ENCODE measurements at regions not wholly inside any gene's neighbourhood (a gene's known extent, or its start where the extent isn't known, plus 50 kb on each side); places are given as distances from the start of the nearest gene placed in this dataset.

GRCh38 chr3:107992976-107993684 lies 97.7 kb downstream of the CD47 start:
- no peak for TF ChIP-seq GATA1 (IDR thresholded peaks at IDR 0.05; ENCODE audit: low read depth, low read length)
- TF ChIP-seq POLR2A (IDR thresholded peaks at IDR 0.05; ENCODE audit: low read length): no peak
- DNase-seq: no peak

GRCh38 chr3:107990926-107991325 lies 99.9 kb downstream of the CD47 start:
- no peak for DNase-seq
- TF ChIP-seq POLR2A (IDR thresholded peaks at IDR 0.05; ENCODE audit: low read length): no peak
- TF ChIP-seq GATA1 (IDR thresholded peaks at IDR 0.05; ENCODE audit: low read depth, low read length): no peak

DNA sequence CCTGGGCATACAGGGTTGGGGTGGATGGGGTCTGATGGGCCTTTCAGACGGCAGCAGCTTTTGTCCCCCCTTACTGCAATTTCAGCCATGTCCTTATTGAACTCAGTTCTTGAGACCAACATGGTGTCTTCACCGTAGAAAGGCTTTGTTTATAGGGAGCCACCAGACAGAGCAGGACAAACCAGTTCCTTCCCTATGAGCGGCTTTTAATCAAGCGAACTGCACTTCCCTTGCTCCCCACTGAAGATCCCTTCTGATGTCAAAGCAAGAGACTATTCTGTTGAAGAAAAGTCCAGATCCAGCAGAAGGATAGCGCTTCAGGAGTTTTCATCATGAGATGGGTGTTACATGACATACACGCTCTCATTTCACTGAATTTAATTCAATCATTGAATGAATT lies 100.4 kb downstream of the CD47 start:
- DNase-seq: no peak
- TF ChIP-seq POLR2A (IDR thresholded peaks at IDR 0.05; ENCODE audit: low read length): no peak
- TF ChIP-seq GATA1 (IDR thresholded peaks at IDR 0.05; ENCODE audit: low read depth, low read length): no peak

DNA sequence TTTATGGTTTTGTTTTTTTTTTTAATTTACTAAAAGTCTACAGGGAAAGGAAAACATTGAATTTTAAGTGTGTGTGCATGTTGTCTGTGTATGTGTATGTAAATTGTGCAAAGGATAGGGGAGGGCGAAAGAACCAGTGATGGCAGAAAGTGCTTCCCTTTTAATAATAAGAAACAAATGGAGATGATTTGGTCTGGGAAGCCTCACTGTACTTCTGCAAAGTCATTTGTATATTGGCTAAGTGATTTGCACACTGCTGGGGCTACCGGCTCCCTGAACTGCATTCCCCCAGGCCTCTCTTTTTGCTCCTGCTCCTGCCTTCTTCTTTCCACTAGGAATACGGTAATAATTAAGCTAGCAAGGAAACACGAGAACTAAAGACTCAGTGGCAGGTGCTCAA lies 101.2 kb downstream of the CD47 start:
- TF ChIP-seq POLR2A (IDR thresholded peaks at IDR 0.05; ENCODE audit: low read length) (no peak), GATA1 (IDR thresholded peaks at IDR 0.05; ENCODE audit: low read depth, low read length) (no peak)
- no peak for DNase-seq

- no peak for DNase-seq
- TF ChIP-seq GATA1 (IDR thresholded peaks at IDR 0.05; ENCODE audit: low read depth, low read length) (no peak), POLR2A (IDR thresholded peaks at IDR 0.05; ENCODE audit: low read length) (no peak)
Observed at GRCh38 chr3:107988460-107989175, 102.2 kb downstream of the CD47 start.

DNA sequence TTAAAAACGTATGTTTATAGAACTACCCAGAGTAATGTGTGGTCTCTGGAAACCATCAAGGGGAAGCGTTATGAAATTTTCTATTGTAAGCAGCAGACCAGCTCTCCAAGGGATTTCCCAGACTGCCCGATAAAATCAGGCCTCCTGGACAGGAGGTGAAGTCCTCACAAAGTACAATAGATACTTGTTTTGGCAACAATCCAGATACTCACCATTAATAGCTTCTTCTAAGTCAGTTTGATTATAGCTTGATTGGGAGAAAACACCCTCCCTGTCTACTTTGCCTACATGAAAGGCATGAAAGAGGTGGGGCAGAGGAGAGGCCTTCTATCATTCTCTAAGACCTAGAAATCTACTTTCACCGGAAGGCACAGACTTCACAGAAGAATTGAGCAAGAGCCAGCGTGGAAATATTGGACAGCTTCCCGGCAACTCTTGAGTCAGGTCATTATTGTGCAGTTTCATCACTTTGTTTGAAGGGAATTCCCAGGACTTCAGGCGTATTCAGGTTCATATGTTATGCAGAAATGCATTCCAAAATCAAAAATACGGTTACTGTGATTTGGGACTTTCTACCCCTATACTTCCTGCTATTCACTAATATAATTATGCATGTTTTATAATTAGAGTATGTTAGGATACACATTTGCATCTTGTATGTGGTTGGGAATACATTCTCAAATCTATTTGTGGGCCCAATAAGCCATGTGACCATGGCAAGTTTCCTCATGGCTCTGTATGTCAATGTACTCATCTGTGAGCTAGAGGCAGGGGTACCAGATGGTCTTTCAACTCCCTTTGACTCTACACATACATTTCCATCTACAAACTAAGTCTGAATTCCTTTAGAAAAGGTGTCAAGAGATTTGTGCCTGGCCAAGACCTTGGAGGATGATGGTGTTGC lies 103.5 kb downstream of the CD47 start:
- no peak for TF ChIP-seq POLR2A (IDR thresholded peaks at IDR 0.05; ENCODE audit: low read length)
- TF ChIP-seq GATA1 (IDR thresholded peaks at IDR 0.05; ENCODE audit: low read depth, low read length): no peak
- DNase-seq: no peak

GRCh38 chr3:107986505-107986904 lies 104.3 kb downstream of the CD47 start:
- TF ChIP-seq POLR2A (IDR thresholded peaks at IDR 0.05; ENCODE audit: low read length): no peak
- no peak for TF ChIP-seq GATA1 (IDR thresholded peaks at IDR 0.05; ENCODE audit: low read depth, low read length)
- DNase-seq: no peak

DNA sequence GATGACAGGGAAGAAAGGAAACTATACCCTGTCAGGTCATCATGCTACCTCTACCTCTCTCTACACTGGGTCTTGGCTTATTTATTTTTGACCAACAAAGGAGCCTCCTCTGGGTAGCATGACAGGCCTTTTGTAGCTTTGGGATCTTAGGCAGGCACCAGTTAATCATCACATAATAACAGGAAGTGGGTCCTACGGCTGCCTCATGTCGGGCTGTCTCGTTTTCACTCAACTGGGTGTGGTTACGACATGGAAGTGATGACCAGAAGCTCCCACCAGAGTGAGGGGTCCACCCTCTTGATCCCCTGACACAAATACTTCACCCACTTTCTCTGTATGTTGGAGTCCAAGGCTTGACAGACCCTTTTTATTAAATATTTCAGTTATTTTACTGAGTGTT lies 105.3 kb downstream of the CD47 start:
- TF ChIP-seq GATA1 (IDR thresholded peaks at IDR 0.05; ENCODE audit: low read depth, low read length) (no peak), POLR2A (IDR thresholded peaks at IDR 0.05; ENCODE audit: low read length) (no peak)
- DNase-seq: no peak

GRCh38 chr3:107983247-107983646 lies 107.6 kb downstream of the CD47 start:
- no peak for TF ChIP-seq POLR2A (IDR thresholded peaks at IDR 0.05; ENCODE audit: low read length)
- TF ChIP-seq GATA1 (IDR thresholded peaks at IDR 0.05; ENCODE audit: low read depth, low read length): no peak
- no peak for DNase-seq

- no peak for DNase-seq
- TF ChIP-seq POLR2A (IDR thresholded peaks at IDR 0.05; ENCODE audit: low read length) (no peak), GATA1 (IDR thresholded peaks at IDR 0.05; ENCODE audit: low read depth, low read length) (no peak)
Observed at GRCh38 chr3:107982165-107982564, 108.7 kb downstream of the CD47 start.

- DNase-seq: no peak
- no peak for TF ChIP-seq GATA1 (IDR thresholded peaks at IDR 0.05; ENCODE audit: low read depth, low read length)
- TF ChIP-seq POLR2A (IDR thresholded peaks at IDR 0.05; ENCODE audit: low read length): no peak
Observed at GRCh38 chr3:107981471-107982111, 109.2 kb downstream of the CD47 start.

- no peak for DNase-seq
- no peak for TF ChIP-seq GATA1 (IDR thresholded peaks at IDR 0.05; ENCODE audit: low read depth, low read length)
- no peak for TF ChIP-seq POLR2A (IDR thresholded peaks at IDR 0.05; ENCODE audit: low read length)
Observed at GRCh38 chr3:107979538-107979937, 111.3 kb downstream of the CD47 start.

- TF ChIP-seq GATA1 (IDR thresholded peaks at IDR 0.05; ENCODE audit: low read depth, low read length) (no peak), POLR2A (IDR thresholded peaks at IDR 0.05; ENCODE audit: low read length) (no peak)
- no peak for DNase-seq
Observed at GRCh38 chr3:107978131-107979055, 112.4 kb downstream of the CD47 start.
